ENCODE measurements at regions not wholly inside any gene's neighbourhood (a gene's known extent, or its start where the extent isn't known, plus 50 kb on each side); places are given as distances from the start of the nearest gene placed in this dataset.
A peak's percentile ranks its signal among the peaks of the same experiment; 100 is the strongest.

- no peak for DNase-seq
These were observed 134.0 kb upstream of the DPYD start for GRCh38 chr1:98054786-98055185.

GRCh38 chr1:98054367-98054701 is 133.5 kb upstream of the DPYD start:
- no peak for DNase-seq

GRCh38 chr1:98053471-98054366 is 132.9 kb upstream of the DPYD start:
- DNase-seq, result no peak

- peak; percentile 38 for DNase-seq
These were observed 130.3 kb upstream of the DPYD start for GRCh38 chr1:98051065-98051675.

- no peak for DNase-seq
These were observed 128.7 kb upstream of the DPYD start for GRCh38 chr1:98049370-98050135.

- DNase-seq, result no peak
These were observed 128.0 kb upstream of the DPYD start for GRCh38 chr1:98048751-98049325.

GRCh38 chr1:98048244-98048643 is 127.4 kb upstream of the DPYD start:
- DNase-seq, result peak; percentile 36

- no peak for DNase-seq
These were observed 126.3 kb upstream of the DPYD start for GRCh38 chr1:98047171-98047570.

GRCh38 chr1:98045767-98046641 is 125.2 kb upstream of the DPYD start:
- no peak for DNase-seq

- DNase-seq, result no peak
These were observed 124.5 kb upstream of the DPYD start for GRCh38 chr1:98045211-98045766.

- no peak for DNase-seq
These were observed 123.9 kb upstream of the DPYD start for GRCh38 chr1:98044766-98045165.

GRCh38 chr1:98044071-98044697 is 123.3 kb upstream of the DPYD start:
- DNase-seq, result no peak

GRCh38 chr1:98035602-98036002 is 114.8 kb upstream of the DPYD start:
- no peak for DNase-seq

GRCh38 chr1:98034505-98034904 is 113.7 kb upstream of the DPYD start:
- no peak for DNase-seq

- DNase-seq, result no peak
These were observed 112.1 kb upstream of the DPYD start for GRCh38 chr1:98032958-98033357.

- DNase-seq, result no peak
These were observed 110.1 kb upstream of the DPYD start for GRCh38 chr1:98030976-98031375.

- no peak for DNase-seq
These were observed 109.6 kb upstream of the DPYD start for GRCh38 chr1:98030483-98030882.

- no peak for DNase-seq
These were observed 108.0 kb upstream of the DPYD start for GRCh38 chr1:98028800-98029199.

- DNase-seq, result no peak
These were observed 106.4 kb upstream of the DPYD start for GRCh38 chr1:98027103-98027705.

- no peak for DNase-seq
These were observed 105.0 kb upstream of the DPYD start for GRCh38 chr1:98025858-98026257.

- DNase-seq, result no peak
These were observed 100.3 kb upstream of the DPYD start for GRCh38 chr1:98021126-98021525.

All from NCI-H1048 (cell line).